ENCODE measurements at regions not wholly inside any gene's neighbourhood (a gene's known extent, or its start where the extent isn't known, plus 50 kb on each side); places are given as distances from the start of the nearest gene placed in this dataset.

- DNase-seq: no peak
Measured at GRCh38 chr9:117480729-117481128, 65.9 kb upstream of the ASTN2 start.

DNA sequence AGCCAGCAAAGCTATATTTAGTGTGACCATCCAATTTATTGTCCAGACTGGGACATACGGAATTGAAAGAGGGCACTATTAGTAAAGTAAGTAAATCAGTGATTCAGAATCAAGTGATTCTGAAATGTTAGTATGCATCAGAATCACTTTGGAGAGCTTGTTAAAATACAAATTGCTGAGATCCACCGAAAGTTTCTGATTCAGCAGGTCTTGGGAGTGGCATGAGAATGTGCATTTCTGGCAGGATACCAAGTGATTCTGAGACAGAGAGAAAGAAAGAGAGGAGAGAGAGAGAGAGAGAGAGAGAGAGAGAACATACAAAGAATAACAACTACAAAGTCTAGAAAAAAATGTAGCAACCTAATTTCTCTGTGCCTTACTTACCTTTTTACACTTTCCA lies 65.4 kb upstream of the ASTN2 start:
- no peak for DNase-seq

GRCh38 chr9:117473293-117473692 lies 58.4 kb upstream of the ASTN2 start:
- DNase-seq: no peak

DNA sequence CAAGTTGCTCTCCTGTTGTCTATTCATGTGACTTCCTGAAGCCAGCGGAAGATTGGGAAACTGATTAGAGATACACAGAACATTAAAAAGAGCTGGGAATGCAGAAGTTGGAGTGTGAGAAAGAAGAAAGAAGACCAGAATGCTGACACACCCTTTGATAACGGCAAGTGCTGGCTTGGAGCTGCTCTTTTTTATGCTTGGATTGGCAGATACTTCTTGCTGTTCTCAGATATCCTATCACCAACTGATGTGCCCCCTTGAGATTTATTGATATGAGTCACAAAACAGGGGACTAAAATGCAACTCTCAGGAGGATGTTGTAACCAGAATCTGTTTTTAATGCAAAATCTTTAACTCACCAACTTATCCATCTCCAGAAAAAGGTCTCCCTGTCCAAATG lies 56.0 kb upstream of the ASTN2 start:
- no peak for DNase-seq

DNA sequence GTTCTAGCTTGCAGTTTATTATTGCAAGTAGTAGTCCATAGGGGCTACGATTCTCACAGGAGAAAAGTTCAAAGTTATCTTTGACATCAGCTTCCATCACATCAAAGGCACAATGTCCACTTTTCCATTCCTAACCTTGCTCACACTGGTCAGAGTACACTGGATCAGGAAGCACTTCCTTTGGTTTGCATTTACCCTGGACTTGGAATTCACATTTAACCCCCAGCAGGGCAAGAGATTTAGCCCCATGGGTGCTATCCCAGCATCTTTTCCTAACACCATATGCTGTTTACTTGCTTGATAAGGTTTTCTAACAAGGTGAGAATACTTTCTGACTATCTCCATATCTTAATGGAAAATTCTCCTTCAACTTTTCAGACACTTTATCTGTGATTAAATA lies 55.6 kb upstream of the ASTN2 start:
- DNase-seq: peak in 1 of 2 experiments; percentile 29

DNA sequence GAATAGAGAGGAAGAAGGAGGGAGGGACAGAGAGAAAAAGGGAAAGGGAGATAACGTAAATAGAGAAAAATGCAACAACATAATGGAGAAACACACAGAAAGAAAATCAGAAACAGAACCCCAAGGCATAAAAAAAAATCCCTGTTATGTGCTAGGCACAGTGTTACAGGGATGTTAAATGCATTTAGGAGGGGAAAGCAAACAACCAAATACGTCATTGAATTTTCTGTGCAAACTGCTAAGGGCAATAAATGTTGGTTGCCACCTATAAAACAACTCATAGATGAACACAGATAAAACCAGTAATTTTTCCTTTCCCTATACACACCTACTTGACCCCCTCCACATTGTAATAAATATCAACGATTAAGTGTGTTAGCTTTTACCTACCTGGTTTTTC lies 51.3 kb upstream of the ASTN2 start:
- no peak for DNase-seq

DNA sequence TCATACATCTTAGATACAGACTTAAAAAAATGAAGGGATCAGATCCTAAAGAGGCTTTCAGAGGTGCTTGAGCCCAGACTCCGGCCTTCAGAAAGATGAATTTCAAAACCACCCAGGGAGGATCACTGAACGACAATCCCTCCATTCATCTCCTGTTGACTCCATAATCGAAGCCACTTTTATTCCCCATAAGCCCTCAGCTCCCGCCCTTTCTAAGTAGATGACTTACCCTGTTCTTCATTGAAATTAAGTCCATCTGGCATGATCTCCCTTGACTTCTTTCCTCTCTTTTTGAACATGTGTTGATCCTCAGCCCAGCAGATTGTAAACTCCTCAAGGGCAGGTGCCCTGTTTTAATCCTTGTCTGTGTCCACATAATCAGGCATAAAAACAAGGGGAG lies 50.8 kb upstream of the ASTN2 start:
- peak; percentile 69 to 79 for DNase-seq

GRCh38 chr9:117464941-117465616 lies 50.2 kb upstream of the ASTN2 start:
- peak; percentile 13 to 69 for DNase-seq
